Cardiac fibroblast (primary cell): ENCODE measurements at regions not wholly inside any gene's neighbourhood (a gene's known extent, or its start where the extent isn't known, plus 50 kb on each side); places are given as distances from the start of the nearest gene placed in this dataset.

Source experiments
- DNase-seq, 2 donors: peaks; one replicate each; pipeline versions ENCODE4 v3.0.0 to v3.0.0-alpha.2; 2010; ENCODE audit warnings: low read depth in 2 of 2
- H3K4me3 ChIP-seq, 2 donors: replicated peaks in 1 of 2; 1 replicate in 1 of 2; 2 replicates in 1 of 2; pipeline ENCODE4 v1.5.1; 2011; ENCODE audit warnings: low read depth in 2 of 2, low read length in 2 of 2, mild to moderate bottlenecking in 2 of 2, moderate library complexity in 1 of 2
- CTCF ChIP-seq: IDR thresholded peaks from one replicate; pipeline ENCODE4 v1.5.1; 2011; ENCODE audit warnings: low read depth, mild to moderate bottlenecking, low read length, inconsistent platforms

- DNase-seq: no peak
- TF ChIP-seq CTCF: no peak
- H3K4me3 ChIP-seq: no peak overlapping the region
Measured at GRCh38 chr5:22911019-22911418, 57.9 kb upstream of the CDH12 start.

- DNase-seq: no peak
- H3K4me3 ChIP-seq: no peak overlapping the region
- TF ChIP-seq CTCF: no peak
Measured at GRCh38 chr5:22910523-22910922, 57.4 kb upstream of the CDH12 start.

- no peak for DNase-seq
- no peak for TF ChIP-seq CTCF
- no peak overlapping the region for H3K4me3 ChIP-seq
Measured at GRCh38 chr5:22908586-22908985, 55.4 kb upstream of the CDH12 start.

- peak in 1 of 2 donors; percentile 4 for DNase-seq
- no peak for TF ChIP-seq CTCF
- H3K4me3 ChIP-seq: no peak overlapping the region
Measured at GRCh38 chr5:22908129-22908528, 55.0 kb upstream of the CDH12 start.
